Astrocyte (in vitro differentiated cells and primary cell): ENCODE measurements at regions not wholly inside any gene's neighbourhood (a gene's known extent, or its start where the extent isn't known, plus 50 kb on each side); places are given as distances from the start of the nearest gene placed in this dataset.
"Not testable (repeated sequence)": the region's sequence is repeated elsewhere in the genome, so short reads cannot be mapped to it uniquely, and the experiment has no call there.

ENCODE experiments used
- CTCF ChIP-seq: IDR thresholded peaks from 2 replicates; pipeline ENCODE4 v1.5.1; 2011; ENCODE audit warnings: low read depth, mild to moderate bottlenecking, inconsistent platforms, low read length, moderate library complexity; ENCODE audit not compliant: insufficient read depth
- EZH2 ChIP-seq: IDR thresholded peaks from 2 replicates; pipeline ENCODE4 v1.6.1; 2012; ENCODE audit warnings: mild to moderate bottlenecking, low read length, inconsistent platforms; ENCODE audit not compliant: insufficient read depth

DNA sequence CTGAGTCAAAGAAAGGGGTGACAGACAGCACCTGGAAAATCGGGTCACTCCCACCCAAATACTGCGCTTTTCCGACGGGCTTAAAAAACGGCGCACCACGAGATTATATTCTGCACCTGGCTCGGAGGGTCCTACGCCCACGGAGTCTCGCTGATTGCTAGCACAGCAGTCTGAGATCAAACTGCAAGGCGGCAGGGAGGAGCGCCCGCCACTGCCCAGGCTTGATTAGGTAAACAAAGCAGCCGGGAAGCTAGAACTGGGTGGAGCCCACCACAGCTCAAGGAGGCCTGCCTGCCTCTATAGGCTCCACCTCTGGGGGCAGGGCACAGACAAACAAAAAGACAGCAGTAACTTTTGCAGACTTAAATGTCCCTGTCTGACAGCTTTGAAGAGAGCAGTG is 106.6 kb upstream of the NOL4 start:
- not testable (repeated sequence) for TF ChIP-seq CTCF, EZH2
